ENCODE measurements at regions not wholly inside any gene's neighbourhood (a gene's known extent, or its start where the extent isn't known, plus 50 kb on each side); places are given as distances from the start of the nearest gene placed in this dataset.

- no peak for TF ChIP-seq CTCF (IDR thresholded peaks at IDR 0.05; ENCODE audit: low read depth, low read length, missing control alignments)
- no peak for DNase-seq (ENCODE audit: extremely low read depth, low read depth)
- no peak overlapping the region for H3K4me3 ChIP-seq (replicated peaks; ENCODE audit: low read depth, low read length)
Measured at GRCh38 chr1:56315293-56315942, 263.9 kb downstream of the PLPP3 start.

- no peak for TF ChIP-seq CTCF (IDR thresholded peaks at IDR 0.05; ENCODE audit: low read depth, low read length, missing control alignments)
Measured at GRCh38 chr1:56313560-56313959, 265.8 kb downstream of the PLPP3 start.

GRCh38 chr1:56311766-56312165 is 267.6 kb downstream of the PLPP3 start:
- TF ChIP-seq CTCF (IDR thresholded peaks at IDR 0.05; ENCODE audit: low read depth, low read length, missing control alignments) = no peak
- no peak overlapping the region for H3K4me3 ChIP-seq (replicated peaks; ENCODE audit: low read depth, low read length)
- no peak for DNase-seq (ENCODE audit: extremely low read depth, low read depth)

More at GRCh38 chr1:56313560-56313959, 265.8 kb downstream of the PLPP3 start:
- H3K4me3 ChIP-seq (replicated peaks; ENCODE audit: low read depth, low read length) = no peak overlapping the region
- DNase-seq (ENCODE audit: extremely low read depth, low read depth) = no peak

- DNase-seq (ENCODE audit: extremely low read depth, low read depth) = no peak
- H3K4me3 ChIP-seq (replicated peaks; ENCODE audit: low read depth, low read length) = no peak overlapping the region
- no peak for TF ChIP-seq CTCF (IDR thresholded peaks at IDR 0.05; ENCODE audit: low read depth, low read length, missing control alignments)
Measured at GRCh38 chr1:56310945-56311344, 268.4 kb downstream of the PLPP3 start.

- no peak for DNase-seq (ENCODE audit: extremely low read depth, low read depth)
- no peak overlapping the region for H3K4me3 ChIP-seq (replicated peaks; ENCODE audit: low read depth, low read length)
- TF ChIP-seq CTCF (IDR thresholded peaks at IDR 0.05; ENCODE audit: low read depth, low read length, missing control alignments) = no peak
Measured at GRCh38 chr1:56309065-56309464, 270.3 kb downstream of the PLPP3 start.

GRCh38 chr1:56304975-56305374 is 274.4 kb downstream of the PLPP3 start:
- no peak for TF ChIP-seq CTCF (IDR thresholded peaks at IDR 0.05; ENCODE audit: low read depth, low read length, missing control alignments)
- no peak for DNase-seq (ENCODE audit: extremely low read depth, low read depth)
- H3K4me3 ChIP-seq (replicated peaks; ENCODE audit: low read depth, low read length) = no peak overlapping the region

GRCh38 chr1:56303805-56304204 is 275.6 kb downstream of the PLPP3 start:
- no peak for DNase-seq (ENCODE audit: extremely low read depth, low read depth)
- no peak overlapping the region for H3K4me3 ChIP-seq (replicated peaks; ENCODE audit: low read depth, low read length)
- no peak for TF ChIP-seq CTCF (IDR thresholded peaks at IDR 0.05; ENCODE audit: low read depth, low read length, missing control alignments)

Data from HFF-Myc (cell line).